Upper lobe of left lung (tissue), 6 donors: ENCODE measurements at regions not wholly inside any gene's neighbourhood (a gene's known extent, or its start where the extent isn't known, plus 50 kb on each side); places are given as distances from the start of the nearest gene placed in this dataset.

ENCODE experiments used
- ATAC-seq, 2 donors: fragments of 200-7000 bp; cut with Tn5 transposase; one replicate each; pipeline ENCODE4 v1.9.1; 2022; ENCODE audit warnings: mild to moderate bottlenecking in 2 of 2, moderate library complexity in 2 of 2; ENCODE audit not compliant: low FRiP score in 2 of 2
- DNase-seq, 2 donors: peaks; one replicate each; pipeline ENCODE4 v3.0.0-alpha.2; 2019 to 2020
- H3K27ac ChIP-seq, 4 donors: fragments of 200-600 bp; sonication (generic); one replicate each; pipeline ENCODE4 v1.5.1; 2016 to 2019
- H3K27me3 ChIP-seq, 4 donors: fragments of 200-600 bp; sonication (generic); one replicate each; pipeline ENCODE4 v1.5.1; 2017 to 2019
- H3K36me3 ChIP-seq, 4 donors: fragments of 200-600 bp; sonication (generic); one replicate each; pipeline ENCODE4 v1.5.1; 2016 to 2019
- H3K4me1 ChIP-seq, 4 donors: fragments of 200-600 bp; sonication (generic); one replicate each; pipeline ENCODE4 v1.5.1; 2018 to 2019
- H3K4me3 ChIP-seq, 4 donors: fragments of 200-600 bp; sonication (generic); one replicate each; pipeline ENCODE4 v1.5.1; 2017 to 2019; ENCODE audit warnings: mild to moderate bottlenecking in 2 of 4, moderate library complexity in 1 of 4
- H3K9me3 ChIP-seq, 4 donors: fragments of 200-600 bp; sonication (generic); one replicate each; pipeline ENCODE4 v1.5.1; 2018 to 2019
- CTCF ChIP-seq, 6 experiments: fragments of 450-650 bp in 4 of 6; fragments of 200-600 bp in 2 of 6; sonication (generic) in 2 of 6; IDR thresholded peaks; one replicate each; pipeline ENCODE4 v1.5.1; 2016 to 2019; ENCODE audit warnings: antibody characterized with exemption in 6 of 6
- EP300 ChIP-seq, 4 donors: sonication (generic); formaldehyde crosslinking; IDR thresholded peaks; one replicate each; pipeline ENCODE4 v1.5.1; 2017; ENCODE audit warnings: antibody characterized with exemption in 4 of 4, control low read depth in 2 of 4
- POLR2A ChIP-seq, 4 donors: fragments of 450-650 bp; IDR thresholded peaks; one replicate each; pipeline ENCODE4 v1.5.1; 2016 to 2017; ENCODE audit warnings: antibody characterized with exemption in 4 of 4, mild to moderate bottlenecking in 2 of 4
- POLR2AphosphoS5 ChIP-seq, 2 donors: sonication (generic); formaldehyde crosslinking; IDR thresholded peaks; one replicate each; pipeline ENCODE4 v1.5.1; 2017; ENCODE audit warnings: antibody characterized with exemption in 2 of 2
- WGBS, 2 donors: methylation state at CpG; one replicate each; pipeline ENCODE4 v1.1.5; 2017 to 2018; 5-methylcytosine and 5-hydroxymethylcytosine counted together
- donor health status: DM: no; HTN: no; CAD: no; lungs with moderate emphysema.
- donor health status: DM: no; HTN: yes; CAD: no; lungs with severe emphysema.

- no peak for TF ChIP-seq CTCF (IDR thresholded peaks at IDR 0.05)
- no peak for TF ChIP-seq POLR2A (IDR thresholded peaks at IDR 0.05)
- no peak for TF ChIP-seq EP300 (IDR thresholded peaks at IDR 0.05)
- no peak for TF ChIP-seq POLR2AphosphoS5 (IDR thresholded peaks at IDR 0.05)
- no peak for ATAC-seq
- Histone ChIP-seq H3K9me3 (no peaks in the 10 kb centered on the region), H3K36me3 (no peaks in the 10 kb centered on the region), H3K27me3 (no peaks in the 10 kb centered on the region), H3K4me1 (no peaks in the 10 kb centered on the region), H3K4me3 (no peak overlapping the region), H3K27ac (no peak overlapping the region)
- WGBS, 2 donors = 91 to 95% methylated on average over 2 of the region's 2 CpGs
- DNase-seq = no peak
Measured at GRCh38 chr6:119720160-119720559, 370.6 kb upstream of the MAN1A1 start.

GRCh38 chr6:119717942-119718341, 368.4 kb upstream of the MAN1A1 start:
- no peak for TF ChIP-seq POLR2A (IDR thresholded peaks at IDR 0.05)
- ATAC-seq (no peak), DNase-seq (no peak)
- no peaks in the 10 kb centered on the region for H3K27me3 ChIP-seq
- WGBS, 2 donors = 59 to 68% methylated on average over 2 of the region's 2 CpGs
- H3K9me3 ChIP-seq = no peaks in the 10 kb centered on the region
- no peak overlapping the region for H3K27ac ChIP-seq
- no peak overlapping the region for H3K4me3 ChIP-seq
- H3K36me3 ChIP-seq = no peaks in the 10 kb centered on the region
- H3K4me1 ChIP-seq = no peaks in the 10 kb centered on the region

DNA sequence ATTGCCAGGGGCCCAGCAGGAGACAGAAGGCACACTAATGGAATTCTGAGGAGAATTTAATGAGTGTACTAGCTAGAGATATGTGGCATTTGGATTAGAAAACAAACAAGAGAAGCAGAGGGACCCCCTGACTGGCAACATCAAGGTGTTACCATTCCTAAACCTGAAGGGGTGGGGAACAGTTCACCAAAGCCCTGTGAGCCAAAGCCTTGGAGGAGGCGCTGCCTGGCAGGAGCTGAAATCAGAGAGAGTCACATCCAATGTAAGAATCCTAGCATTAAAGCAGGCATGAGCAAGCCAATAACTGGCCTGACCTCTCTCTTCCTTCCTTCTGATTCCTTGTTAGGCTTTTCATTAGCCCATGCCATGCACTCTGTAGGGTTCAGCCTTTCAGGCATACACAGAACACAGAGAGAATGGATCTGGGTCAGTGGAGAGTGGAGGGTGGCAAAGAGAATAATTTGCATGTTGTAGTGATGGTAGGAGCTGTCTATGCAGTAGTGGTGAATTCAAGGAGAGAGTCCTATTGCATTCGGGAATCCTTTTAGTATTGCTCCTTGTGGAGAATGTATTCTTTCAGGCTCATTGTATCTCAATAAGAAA, 367.2 kb upstream of the MAN1A1 start:
- no peaks in the 10 kb centered on the region for H3K36me3 ChIP-seq

GRCh38 chr6:119713903-119714302, 364.3 kb upstream of the MAN1A1 start:
- no peaks in the 10 kb centered on the region for H3K9me3 ChIP-seq
- no peak for TF ChIP-seq POLR2AphosphoS5 (IDR thresholded peaks at IDR 0.05)
- TF ChIP-seq CTCF (IDR thresholded peaks at IDR 0.05) = no peak
- ATAC-seq (no peak), DNase-seq (no peak)
- no peak overlapping the region for H3K4me3 ChIP-seq
- no peaks in the 10 kb centered on the region for H3K36me3 ChIP-seq
- no peak overlapping the region for H3K27ac ChIP-seq
- no peaks in the 10 kb centered on the region for H3K27me3 ChIP-seq
- H3K4me1 ChIP-seq = no peaks in the 10 kb centered on the region

More for the DNA sequence above, 367.2 kb upstream of the MAN1A1 start:
- Histone ChIP-seq H3K4me3 (no peak overlapping the region), H3K4me1 (no peaks in the 10 kb centered on the region), H3K27ac (no peak overlapping the region), H3K9me3 (no peaks in the 10 kb centered on the region), H3K27me3 (no peaks in the 10 kb centered on the region)
- ATAC-seq (no peak), DNase-seq (no peak)
- TF ChIP-seq POLR2A (IDR thresholded peaks at IDR 0.05) = no peak
- TF ChIP-seq POLR2AphosphoS5 (IDR thresholded peaks at IDR 0.05) = no peak
- TF ChIP-seq EP300 (IDR thresholded peaks at IDR 0.05) = no peak
- no peak for TF ChIP-seq CTCF (IDR thresholded peaks at IDR 0.05)
- 95 to 97% methylated on average over 2 of the region's 2 CpGs for WGBS, 2 donors

DNA sequence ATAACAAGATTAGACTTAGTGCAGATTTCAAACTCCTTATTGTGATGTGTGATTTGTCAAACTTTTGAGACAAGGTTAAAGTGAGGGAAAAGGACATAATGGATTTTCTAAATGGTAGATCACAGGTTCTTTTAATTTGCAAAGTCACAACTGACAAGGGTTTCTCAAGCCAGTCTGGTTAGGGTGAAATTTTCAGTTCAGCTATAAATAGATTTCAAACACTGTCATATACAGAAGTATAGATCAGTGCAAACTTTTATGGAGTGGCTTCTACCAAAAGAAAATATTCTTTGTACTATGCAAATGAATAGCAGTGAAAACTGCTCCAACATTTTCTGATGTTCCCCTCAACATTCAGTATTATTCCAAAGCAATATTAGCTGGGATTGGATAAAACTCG, 337.1 kb upstream of the MAN1A1 start:
- H3K4me3 ChIP-seq = no peak overlapping the region
- 78 to 85% methylated on average over 1 of the region's 1 CpG for WGBS, 2 donors
- ATAC-seq = no peak

More for the DNA sequence above, 337.1 kb upstream of the MAN1A1 start:
- Histone ChIP-seq H3K27me3 (no peaks in the 10 kb centered on the region), H3K4me1 (no peaks in the 10 kb centered on the region), H3K27ac (no peak overlapping the region), H3K9me3 (no peaks in the 10 kb centered on the region), H3K36me3 (no peaks in the 10 kb centered on the region)
- DNase-seq = no peak
- TF ChIP-seq POLR2AphosphoS5 (IDR thresholded peaks at IDR 0.05) (no peak), CTCF (IDR thresholded peaks at IDR 0.05) (no peak), EP300 (IDR thresholded peaks at IDR 0.05) (no peak), POLR2A (IDR thresholded peaks at IDR 0.05) (no peak)
